ENCODE measurements at regions not wholly inside any gene's neighbourhood (a gene's known extent, or its start where the extent isn't known, plus 50 kb on each side); places are given as distances from the start of the nearest gene placed in this dataset.
"Not testable (repeated sequence)": the region's sequence is repeated elsewhere in the genome, so short reads cannot be mapped to it uniquely, and the experiment has no call there.

DNA sequence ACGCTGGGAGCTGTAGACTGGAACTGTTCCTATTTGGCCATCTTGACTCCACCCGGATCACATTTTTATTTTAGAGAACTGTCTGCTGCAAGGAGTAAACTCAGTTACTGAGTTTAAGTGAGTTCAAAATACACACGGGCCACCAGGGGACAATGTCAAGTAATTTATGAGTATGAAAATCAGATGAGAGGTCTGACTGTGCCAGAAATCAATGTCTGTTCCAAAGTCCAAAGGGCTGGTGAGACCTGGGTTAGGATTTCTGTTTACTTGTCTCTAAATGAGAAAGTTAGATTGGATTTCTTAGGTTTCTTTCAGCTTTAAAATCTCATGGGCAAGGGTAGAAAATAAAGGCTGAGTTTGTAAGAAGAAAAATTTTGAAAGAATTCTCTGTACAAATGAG is 465.8 kb upstream of the MEIS1 start:
- no peaks in the 10 kb centered on the region for H3K4me1 ChIP-seq (ENCODE audit: control insufficient read depth in 2 of 2, insufficient read depth in 2 of 2, low read length in 2 of 2)

GRCh38 chr2:65963303-65963702 is 471.6 kb upstream of the MEIS1 start:
- H3K4me3 ChIP-seq (ENCODE audit: control extremely low read depth in 1 of 5, extremely low read depth in 1 of 5, insufficient read depth in 1 of 5, low read depth in 2 of 5, low read length in 4 of 5); H2AFZ ChIP-seq (ENCODE audit: insufficient read depth, low read depth, low read length, poor library complexity, severe bottlenecking); H3K4me3 Mint-ChIP-seq; H3K79me2 ChIP-seq (ENCODE audit: control insufficient read depth, insufficient read depth, low read length); H3K9me3 ChIP-seq (ENCODE audit: control extremely low read depth in 1 of 3, control insufficient read depth in 2 of 3, insufficient read depth in 1 of 3, low read length in 2 of 3); H3K9me3 Mint-ChIP-seq (ENCODE audit: insufficient read depth); H3K9ac ChIP-seq (ENCODE audit: low read length); H3K27me3 ChIP-seq (replicated peaks in 1 of 4; ENCODE audit: control extremely low read depth in 1 of 4, control insufficient read depth in 3 of 4, insufficient read depth in 4 of 4, low read length in 3 of 4); H3K27me3 Mint-ChIP-seq; H3K27ac ChIP-seq (ENCODE audit: low read length in 2 of 2); H3K4me2 ChIP-seq (replicated peaks; ENCODE audit: low read depth, low read length, poor library complexity, severe bottlenecking); H3K36me3 ChIP-seq (replicated peaks in 1 of 2; ENCODE audit: control extremely low read depth in 1 of 2, control insufficient read depth in 1 of 2, extremely low read depth in 1 of 2, insufficient read depth in 2 of 2, low read length in 1 of 2); CTCF ChIA-PET; H3K27ac Mint-ChIP-seq; H3K4me1 Mint-ChIP-seq; H3K4me1 ChIP-seq (ENCODE audit: control insufficient read depth in 2 of 2, insufficient read depth in 2 of 2, low read length in 2 of 2); DNase-seq; ATAC-seq (ENCODE audit: low read depth); intact Hi-C loops (cut with micrococcal nuclease); H4K20me1 ChIP-seq (ENCODE audit: control insufficient read depth, insufficient read depth, low read length, poor library complexity, severe bottlenecking); POLR2A ChIA-PET: not testable (repeated sequence)
- no CpG with 5 or more reads among the region's 5 CpGs for WGBS (ENCODE audit: insufficient coverage)

More for the DNA sequence above, 465.8 kb upstream of the MEIS1 start:
- H3K27ac ChIP-seq (ENCODE audit: low read length in 2 of 2), result no peak overlapping the region
- no peak overlapping the region for H3K4me3 Mint-ChIP-seq
- no peak overlapping the region for H3K27ac Mint-ChIP-seq
- H2AFZ ChIP-seq (ENCODE audit: insufficient read depth, low read depth, low read length, poor library complexity, severe bottlenecking), result no peak overlapping the region
- DNase-seq, result no peak
- no peaks in the 10 kb centered on the region for H3K79me2 ChIP-seq (ENCODE audit: control insufficient read depth, insufficient read depth, low read length)
- TF ChIP-seq EZH2 (IDR thresholded peaks at IDR 0.05; ENCODE audit: borderline replicate concordance, insufficient read depth, low read depth, low read length, poor library complexity, severe bottlenecking), result no peak
- TF ChIP-seq, protein P1, sequence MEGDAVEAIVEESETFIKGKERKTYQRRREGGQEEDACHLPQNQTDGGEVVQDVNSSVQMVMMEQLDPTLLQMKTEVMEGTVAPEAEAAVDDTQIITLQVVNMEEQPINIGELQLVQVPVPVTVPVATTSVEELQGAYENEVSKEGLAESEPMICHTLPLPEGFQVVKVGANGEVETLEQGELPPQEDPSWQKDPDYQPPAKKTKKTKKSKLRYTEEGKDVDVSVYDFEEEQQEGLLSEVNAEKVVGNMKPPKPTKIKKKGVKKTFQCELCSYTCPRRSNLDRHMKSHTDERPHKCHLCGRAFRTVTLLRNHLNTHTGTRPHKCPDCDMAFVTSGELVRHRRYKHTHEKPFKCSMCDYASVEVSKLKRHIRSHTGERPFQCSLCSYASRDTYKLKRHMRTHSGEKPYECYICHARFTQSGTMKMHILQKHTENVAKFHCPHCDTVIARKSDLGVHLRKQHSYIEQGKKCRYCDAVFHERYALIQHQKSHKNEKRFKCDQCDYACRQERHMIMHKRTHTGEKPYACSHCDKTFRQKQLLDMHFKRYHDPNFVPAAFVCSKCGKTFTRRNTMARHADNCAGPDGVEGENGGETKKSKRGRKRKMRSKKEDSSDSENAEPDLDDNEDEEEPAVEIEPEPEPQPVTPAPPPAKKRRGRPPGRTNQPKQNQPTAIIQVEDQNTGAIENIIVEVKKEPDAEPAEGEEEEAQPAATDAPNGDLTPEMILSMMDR (IDR thresholded peaks at IDR 0.05), result no peak
- H4K20me1 ChIP-seq (ENCODE audit: control insufficient read depth, insufficient read depth, low read length, poor library complexity, severe bottlenecking), result no peaks in the 10 kb centered on the region
- H3K9ac ChIP-seq (ENCODE audit: low read length), result no peak overlapping the region
- ChIA-PET CTCF (no interaction called here), POLR2A (no interaction called here)
- H3K4me3 ChIP-seq (ENCODE audit: control extremely low read depth in 1 of 5, extremely low read depth in 1 of 5, insufficient read depth in 1 of 5, low read depth in 2 of 5, low read length in 4 of 5), result no peak overlapping the region
- H3K27me3 Mint-ChIP-seq, result no peaks in the 10 kb centered on the region
- no peaks in the 10 kb centered on the region for H3K36me3 ChIP-seq (replicated peaks in 1 of 2; ENCODE audit: control extremely low read depth in 1 of 2, control insufficient read depth in 1 of 2, extremely low read depth in 1 of 2, insufficient read depth in 2 of 2, low read length in 1 of 2)
- H3K9me3 ChIP-seq (ENCODE audit: control extremely low read depth in 1 of 3, control insufficient read depth in 2 of 3, insufficient read depth in 1 of 3, low read length in 2 of 3), result no peaks in the 10 kb centered on the region
- H3K4me1 Mint-ChIP-seq, result no peaks in the 10 kb centered on the region
- H3K27me3 ChIP-seq (replicated peaks in 1 of 4; ENCODE audit: control extremely low read depth in 1 of 4, control insufficient read depth in 3 of 4, insufficient read depth in 4 of 4, low read length in 3 of 4), result peaks cover 0 to 2% (median 0%) of the 10 kb centered on the region in 4 experiments
- H3K4me2 ChIP-seq (replicated peaks; ENCODE audit: low read depth, low read length, poor library complexity, severe bottlenecking), result no peak overlapping the region
- WGBS (ENCODE audit: insufficient coverage), result 77% methylated on average over 2 of the region's 3 CpGs
- intact Hi-C loops (cut with micrococcal nuclease), result no loop called here
- ATAC-seq (ENCODE audit: low read depth), result no peak
- no peaks in the 10 kb centered on the region for H3K9me3 Mint-ChIP-seq (ENCODE audit: insufficient read depth)

Data from B cell (primary cell).